RWPE2 (cell line): ENCODE measurements at regions not wholly inside any gene's neighbourhood (a gene's known extent, or its start where the extent isn't known, plus 50 kb on each side); places are given as distances from the start of the nearest gene placed in this dataset.

Experiments used
- ATAC-seq: fragments of 200-7000 bp; cut with Tn5 transposase; 3 replicates; pipeline ENCODE4 v1.9.1; 2021; ENCODE audit warnings: low read depth
- DNase-seq: peaks from one replicate; pipeline ENCODE4 v3.0.0-alpha.2; 2020; ENCODE audit warnings: low spot score
- H3K27ac ChIP-seq: fragments of 450-650 bp; 2 replicates; pipeline ENCODE4 v1.5.1; 2017; ENCODE audit warnings: mild to moderate bottlenecking; ENCODE audit not compliant: poor library complexity, severe bottlenecking
- H3K27me3 ChIP-seq: fragments of 250-450 bp; sonication (Bioruptor Pico); 2 replicates; pipeline ENCODE4 v1.5.1; 2021; ENCODE audit warnings: mild to moderate bottlenecking, moderate library complexity; ENCODE audit not compliant: insufficient read depth, poor library complexity, severe bottlenecking
- H3K36me3 ChIP-seq: fragments of 250-450 bp; sonication (Bioruptor Pico); 2 replicates; pipeline ENCODE4 v1.5.1; 2020; ENCODE audit warnings: low read depth, mild to moderate bottlenecking, moderate library complexity
- H3K4me1 ChIP-seq: fragments of 250-450 bp; sonication (Bioruptor Pico); 2 replicates; pipeline ENCODE4 v1.5.1; 2021; ENCODE audit warnings: mild to moderate bottlenecking, moderate library complexity; ENCODE audit not compliant: insufficient read depth, poor library complexity, severe bottlenecking
- H3K4me3 ChIP-seq: fragments of 250-450 bp; sonication (Bioruptor Pico); 2 replicates; pipeline ENCODE4 v1.5.1; 2021; ENCODE audit warnings: mild to moderate bottlenecking, moderate library complexity; ENCODE audit not compliant: severe bottlenecking
- H3K9me3 ChIP-seq: fragments of 250-450 bp; sonication (Bioruptor Pico); 2 replicates; pipeline ENCODE4 v1.5.1; 2021; ENCODE audit warnings: mild to moderate bottlenecking, moderate library complexity; ENCODE audit not compliant: severe bottlenecking
- CTCF ChIP-seq: fragments of 450-650 bp; IDR thresholded peaks from one replicate; pipeline ENCODE4 v1.5.1; 2017; ENCODE audit warnings: mild to moderate bottlenecking, moderate library complexity; ENCODE audit not compliant: poor library complexity, severe bottlenecking

GRCh38 chr7:106372595-106373318 lies 88.0 kb upstream of the NAMPT start:
- Histone ChIP-seq H3K4me1 (no peaks in the 10 kb centered on the region), H3K36me3 (no peaks in the 10 kb centered on the region), H3K27me3 (no peaks in the 10 kb centered on the region), H3K9me3 (no peaks in the 10 kb centered on the region), H3K27ac (no peak overlapping the region), H3K4me3 (no peak overlapping the region)
- DNase-seq (no peak), ATAC-seq (no peak)
- no peak for TF ChIP-seq CTCF

- H3K27ac ChIP-seq: no peak overlapping the region
Measured at GRCh38 chr7:106372126-106372525, 87.3 kb upstream of the NAMPT start.

GRCh38 chr7:106371629-106372028 lies 86.8 kb upstream of the NAMPT start:
- ATAC-seq (no peak), DNase-seq (no peak)
- H3K9me3 ChIP-seq: no peaks in the 10 kb centered on the region
- H3K27ac ChIP-seq: no peak overlapping the region
- no peak overlapping the region for H3K4me3 ChIP-seq
- no peaks in the 10 kb centered on the region for H3K27me3 ChIP-seq
- H3K4me1 ChIP-seq: no peaks in the 10 kb centered on the region
- TF ChIP-seq CTCF: no peak
- H3K36me3 ChIP-seq: no peaks in the 10 kb centered on the region

More at GRCh38 chr7:106372126-106372525, 87.3 kb upstream of the NAMPT start:
- no peak overlapping the region for H3K4me3 ChIP-seq
- no peaks in the 10 kb centered on the region for H3K36me3 ChIP-seq
- no peaks in the 10 kb centered on the region for H3K9me3 ChIP-seq
- ATAC-seq (no peak), DNase-seq (no peak)
- H3K27me3 ChIP-seq: no peaks in the 10 kb centered on the region
- TF ChIP-seq CTCF: no peak
- H3K4me1 ChIP-seq: no peaks in the 10 kb centered on the region

- no peak for DNase-seq
- Histone ChIP-seq H3K36me3 (no peaks in the 10 kb centered on the region), H3K4me1 (no peaks in the 10 kb centered on the region), H3K27me3 (no peaks in the 10 kb centered on the region), H3K27ac (no peak overlapping the region), H3K9me3 (no peaks in the 10 kb centered on the region), H3K4me3 (no peak overlapping the region)
- no peak for ATAC-seq
- TF ChIP-seq CTCF: no peak
Measured at GRCh38 chr7:106370542-106370941, 85.8 kb upstream of the NAMPT start.

- no peak overlapping the region for H3K4me3 ChIP-seq
- no peak for TF ChIP-seq CTCF
- ATAC-seq (no peak), DNase-seq (no peak)
- no peaks in the 10 kb centered on the region for H3K27me3 ChIP-seq
- peaks cover 3% of the 10 kb centered on the region for H3K4me1 ChIP-seq
- no peaks in the 10 kb centered on the region for H3K36me3 ChIP-seq
- no peak overlapping the region for H3K27ac ChIP-seq
- no peaks in the 10 kb centered on the region for H3K9me3 ChIP-seq
Measured at GRCh38 chr7:106369816-106370215, 85.0 kb upstream of the NAMPT start.
